GM12891 (cell line): ENCODE measurements at regions not wholly inside any gene's neighbourhood (a gene's known extent, or its start where the extent isn't known, plus 50 kb on each side); places are given as distances from the start of the nearest gene placed in this dataset.

Experiments
- DNase-seq: peaks from one replicate; pipeline ENCODE4 v3.0.0; 2011; ENCODE audit warnings: low spot score; ENCODE audit not compliant: insufficient read length
- FAIRE-seq: peaks from 2 replicates; lab custom pipeline; 2011; peaks lifted over from hg19 to GRCh38; lab: Jason Lieb, UNC
- PAX5 ChIP-seq: IDR thresholded peaks from 2 replicates; pipeline ENCODE4 v1.6.1; 2011; ENCODE audit warnings: low read length, moderate library complexity, mild to moderate bottlenecking; ENCODE audit not compliant: insufficient read depth, severe bottlenecking
- POLR2A ChIP-seq: IDR thresholded peaks from 2 replicates; pipeline ENCODE4 v1.6.1; 2011; ENCODE audit warnings: low read depth, low read length, control low read depth
- POLR2AphosphoS5 ChIP-seq: IDR thresholded peaks from 2 replicates; pipeline ENCODE4 v1.6.1; 2011; ENCODE audit warnings: low read depth, low read length, control low read depth
- POU2F2 ChIP-seq: IDR thresholded peaks from 2 replicates; pipeline ENCODE4 v1.6.1; 2011; ENCODE audit warnings: low read depth, mild to moderate bottlenecking, control low read depth, low read length, moderate library complexity
- SPI1 ChIP-seq: IDR thresholded peaks from 2 replicates; pipeline ENCODE4 v1.6.1; 2011; ENCODE audit warnings: low read depth, low read length, control low read depth
- TAF1 ChIP-seq: IDR thresholded peaks from 2 replicates; pipeline ENCODE4 v1.6.1; 2011; ENCODE audit warnings: low read depth, low read length, control low read depth

- no peak for TF ChIP-seq TAF1
- no peak for TF ChIP-seq SPI1
- no peak for TF ChIP-seq POLR2AphosphoS5
- TF ChIP-seq POLR2A = no peak
- TF ChIP-seq PAX5 = no peak
- no peak for TF ChIP-seq POU2F2
- FAIRE-seq (no peak), DNase-seq (no peak)
These were observed 180.7 kb upstream of the TARS1 start for GRCh38 chr5:33260098-33260497.

DNA sequence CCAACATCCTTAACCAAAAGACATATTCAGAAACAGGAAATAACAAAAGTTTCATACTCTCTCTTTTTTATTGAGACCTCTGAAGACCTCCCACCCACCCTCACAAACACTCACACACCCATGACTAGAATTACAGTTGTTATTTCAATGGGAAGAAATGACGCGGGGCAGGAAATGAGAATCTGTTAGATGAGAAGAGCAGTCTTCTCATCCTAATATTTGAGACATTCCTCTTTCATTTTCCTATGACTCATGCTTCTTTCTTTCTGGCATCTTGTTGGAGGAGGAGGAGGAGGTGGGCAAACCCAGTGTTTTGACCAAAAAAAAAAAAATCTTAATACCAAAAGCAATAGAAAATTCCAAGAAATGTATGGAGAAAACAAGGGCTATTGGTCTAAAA, 179.5 kb upstream of the TARS1 start:
- FAIRE-seq (no peak), DNase-seq (no peak)
- TF ChIP-seq TAF1 = no peak
- TF ChIP-seq PAX5 = no peak
- no peak for TF ChIP-seq POLR2A
- TF ChIP-seq SPI1 = no peak
- no peak for TF ChIP-seq POU2F2
- TF ChIP-seq POLR2AphosphoS5 = no peak

DNA sequence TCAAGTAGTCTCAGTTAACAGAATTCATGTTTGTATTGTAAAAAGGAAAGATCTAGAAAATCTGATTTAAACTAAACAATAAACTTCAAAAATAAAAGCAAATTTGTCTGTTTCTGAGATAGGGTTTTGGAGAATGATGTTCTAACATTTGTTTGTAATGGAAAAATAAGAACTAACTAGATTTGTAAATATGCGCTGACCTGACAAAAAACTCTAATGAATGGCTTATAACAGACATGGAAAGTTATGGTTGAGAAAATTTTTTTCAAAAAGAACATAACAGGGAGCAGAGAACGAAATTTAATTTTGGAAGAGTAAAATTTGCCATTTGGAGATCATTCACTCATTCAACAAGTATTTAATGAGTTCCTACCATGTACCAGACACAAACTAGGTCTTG, 179.0 kb upstream of the TARS1 start:
- no peak for DNase-seq
- TF ChIP-seq TAF1 = no peak
- no peak for TF ChIP-seq POU2F2
- no peak for TF ChIP-seq PAX5
- no peak for TF ChIP-seq SPI1
- no peak for TF ChIP-seq POLR2AphosphoS5
- TF ChIP-seq POLR2A = no peak
- FAIRE-seq = no peak

- TF ChIP-seq POLR2A (no peak), SPI1 (no peak), TAF1 (no peak), POLR2AphosphoS5 (no peak), POU2F2 (no peak), PAX5 (no peak)
- no peak for DNase-seq
These were observed 173.0 kb upstream of the TARS1 start for GRCh38 chr5:33267801-33268200.

GRCh38 chr5:33268374-33268773, 172.4 kb upstream of the TARS1 start:
- TF ChIP-seq POLR2A (no peak), TAF1 (no peak), PAX5 (no peak), POU2F2 (no peak)
- FAIRE-seq (no peak), DNase-seq (no peak)

More at GRCh38 chr5:33267801-33268200, 173.0 kb upstream of the TARS1 start:
- FAIRE-seq = no peak

DNA sequence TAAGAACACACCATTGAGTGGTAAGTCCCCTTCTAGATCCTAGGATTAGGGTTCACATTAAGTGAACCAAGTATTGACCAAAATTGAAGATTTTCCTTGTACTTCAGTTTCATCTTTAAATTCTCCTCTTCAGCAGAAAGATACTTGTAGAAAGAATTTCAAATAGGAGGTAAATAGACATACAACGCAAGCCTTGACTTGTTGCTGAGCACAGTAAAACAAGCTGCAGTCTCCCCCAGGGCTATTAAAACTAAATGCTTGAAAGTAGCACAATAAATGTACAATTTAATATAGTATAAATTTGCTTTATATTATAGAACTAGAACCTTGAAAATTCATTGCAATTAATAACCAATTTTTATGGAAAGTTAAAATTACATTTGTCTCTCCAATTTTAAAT, 170.1 kb upstream of the TARS1 start:
- no peak for DNase-seq
- TF ChIP-seq TAF1 = no peak
- TF ChIP-seq POLR2AphosphoS5 = no peak
- no peak for FAIRE-seq

DNA sequence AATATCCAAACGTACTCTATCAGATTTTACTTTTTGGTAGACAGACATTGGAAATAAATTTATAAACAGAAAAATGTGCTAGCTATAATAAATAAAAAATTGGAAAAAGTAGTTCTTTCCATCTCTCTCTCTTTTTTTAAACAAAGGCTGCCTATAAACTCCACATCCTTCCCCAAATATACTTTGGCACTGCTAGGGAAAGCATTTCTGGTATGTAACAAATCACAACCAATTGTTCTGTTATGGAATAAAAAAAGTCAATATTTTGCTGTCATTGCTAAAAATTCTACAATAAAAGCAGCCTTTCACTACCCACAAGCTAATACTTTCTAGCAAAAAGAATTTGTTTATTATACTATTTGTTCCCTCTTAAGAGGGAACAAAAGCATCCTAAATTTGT, 169.2 kb upstream of the TARS1 start:
- DNase-seq (no peak), FAIRE-seq (no peak)
- TF ChIP-seq TAF1 = no peak
- no peak for TF ChIP-seq POLR2AphosphoS5
- no peak for TF ChIP-seq POU2F2
- TF ChIP-seq SPI1 = no peak
- TF ChIP-seq POLR2A = no peak

GRCh38 chr5:33272288-33272687, 168.5 kb upstream of the TARS1 start:
- FAIRE-seq = no peak
- no peak for DNase-seq
- no peak for TF ChIP-seq POU2F2
- no peak for TF ChIP-seq POLR2A
- no peak for TF ChIP-seq PAX5
- TF ChIP-seq POLR2AphosphoS5 = no peak
- no peak for TF ChIP-seq SPI1
- TF ChIP-seq TAF1 = no peak

DNA sequence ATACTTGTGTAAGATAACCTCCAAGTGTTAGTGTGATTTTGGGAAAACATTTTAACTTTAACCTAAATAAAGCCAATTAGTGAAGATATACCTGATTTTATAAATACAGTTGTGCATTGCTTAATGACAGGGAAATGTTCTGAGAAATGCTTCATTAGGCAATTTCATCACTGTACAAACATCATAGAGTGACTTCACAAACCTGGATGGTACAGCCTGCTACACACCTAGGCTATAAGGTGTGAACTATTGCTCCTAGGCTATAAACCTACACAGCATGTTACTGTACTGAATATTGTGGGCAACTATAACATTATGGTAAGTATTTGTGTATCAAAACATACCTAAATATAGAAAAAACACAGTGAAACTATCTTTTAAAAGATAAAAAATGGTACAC, 166.8 kb upstream of the TARS1 start:
- no peak for TF ChIP-seq PAX5
- no peak for TF ChIP-seq TAF1
- no peak for TF ChIP-seq POLR2AphosphoS5
- no peak for TF ChIP-seq POLR2A
- no peak for TF ChIP-seq SPI1
- TF ChIP-seq POU2F2 = no peak

DNA sequence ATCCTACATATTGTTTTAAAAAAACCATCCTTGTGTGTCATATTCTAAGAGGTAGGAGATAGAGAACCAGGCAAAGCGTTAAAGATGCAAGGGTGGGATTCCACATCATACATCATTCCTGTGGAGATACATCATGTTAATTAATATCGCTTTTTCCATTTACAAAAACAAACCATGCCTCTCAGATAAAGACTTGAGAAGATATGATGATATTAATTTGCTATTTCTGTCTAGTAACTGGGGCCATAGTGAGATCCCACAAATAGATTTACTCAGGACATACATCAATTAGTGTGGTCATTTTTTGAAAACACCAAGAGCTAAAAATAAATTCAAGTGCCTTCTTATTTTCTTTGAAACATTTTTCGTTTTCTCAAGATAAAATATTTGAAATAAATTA, 165.4 kb upstream of the TARS1 start:
- no peak for DNase-seq
- no peak for FAIRE-seq
- TF ChIP-seq SPI1 (no peak), TAF1 (no peak), POLR2AphosphoS5 (no peak), POU2F2 (no peak), PAX5 (no peak), POLR2A (no peak)

More for the DNA sequence above, 166.8 kb upstream of the TARS1 start:
- FAIRE-seq (no peak), DNase-seq (no peak)
